H1 (cell line): ENCODE measurements at regions not wholly inside any gene's neighbourhood (a gene's known extent, or its start where the extent isn't known, plus 50 kb on each side); places are given as distances from the start of the nearest gene placed in this dataset.

ENCODE experiments used
- CTCF ChIA-PET: fragments of 300-600 bp; sonication (Branson Sonifier 250); formaldehyde crosslinking; loops from one replicate; lab custom pipeline; 2021; ENCODE audit not compliant: partially characterized antibody; lab: Charles Lee
- POLR2A ChIA-PET: fragments of 300-600 bp; sonication (Branson Sonifier 250); formaldehyde crosslinking; loops from one replicate; lab custom pipeline; 2021; ENCODE audit warnings: inconsistent platforms; ENCODE audit not compliant: partially characterized antibody; lab: Charles Lee
- DNase-seq, 2 experiments: peaks; one replicate each; pipeline versions ENCODE4 v3.0.0 to v3.0.0-alpha.2; 2010 to 2022; ENCODE audit warnings: low spot score in 2 of 2, low read depth in 1 of 2, mixed read lengths in 1 of 2
- FAIRE-seq: peaks from 2 replicates; lab custom pipeline; 2011; peaks lifted over from hg19 to GRCh38; lab: Jason Lieb, UNC
- H2AFZ ChIP-seq: 2 replicates; pipeline ENCODE4 v1.8.1; 2012; ENCODE audit warnings: low read length, inconsistent platforms
- H2AK5ac ChIP-seq: 2 replicates; pipeline ENCODE4 v1.6.1; 2013; ENCODE audit warnings: low read depth, low read length
- H2BK120ac ChIP-seq: replicated peaks from 2 replicates; pipeline ENCODE3; 2013; ENCODE audit warnings: low read depth, low read length, inconsistent platforms
- H2BK12ac ChIP-seq: 2 replicates; pipeline ENCODE4 v1.6.1; 2013; ENCODE audit warnings: low read depth, low read length
- H2BK15ac ChIP-seq: 2 replicates; pipeline ENCODE4 v1.6.1; 2013; ENCODE audit warnings: low read length
- H2BK20ac ChIP-seq: 2 replicates; pipeline ENCODE4 v1.6.1; 2013; ENCODE audit warnings: low read length
- H2BK5ac ChIP-seq: 2 replicates; pipeline ENCODE4 v1.6.1; 2013; ENCODE audit warnings: low read depth, low read length
- H3K14ac ChIP-seq: 2 replicates; pipeline ENCODE4 v1.6.1; 2013; ENCODE audit warnings: inconsistent platforms; ENCODE audit not compliant: insufficient read length
- H3K18ac ChIP-seq: 2 replicates; pipeline ENCODE4 v1.6.1; 2013; ENCODE audit warnings: low read length; ENCODE audit errors: extremely low read depth
- H3K23ac ChIP-seq: 2 replicates; pipeline ENCODE4 v1.6.1; 2013; ENCODE audit warnings: inconsistent platforms; ENCODE audit not compliant: insufficient read length
- H3K23me2 ChIP-seq: 2 replicates; pipeline ENCODE4 v1.6.1; 2013; ENCODE audit warnings: low read depth, low read length
- H3K27ac ChIP-seq: 2 replicates; pipeline ENCODE4 v1.6.1; 2011; ENCODE audit warnings: low read depth, low read length, inconsistent platforms
- H3K27me3 ChIP-seq, 4 experiments: replicated peaks in 1 of 4; 1 replicate in 1 of 4; 2 replicates in 3 of 4; pipeline versions ENCODE4 v1.6.1 to v1.8.1; 2011 to 2013; ENCODE audit warnings: low read length in 3 of 4, mild to moderate bottlenecking in 3 of 4, inconsistent platforms in 2 of 4, mixed read lengths in 2 of 4, moderate library complexity in 1 of 4; ENCODE audit not compliant: control insufficient read depth in 3 of 4, insufficient read depth in 3 of 4; ENCODE audit errors: extremely low read depth in 1 of 4
- H3K36me3 ChIP-seq, 4 experiments: 2 replicates each; pipeline versions ENCODE4 v1.6.1 to v1.8.1; 2011 to 2013; ENCODE audit warnings: mild to moderate bottlenecking in 4 of 4, low read length in 3 of 4, moderate library complexity in 2 of 4, control low read depth in 1 of 4, inconsistent platforms in 1 of 4; ENCODE audit not compliant: insufficient read depth in 4 of 4, control insufficient read depth in 2 of 4
- H3K4ac ChIP-seq: replicated peaks from 2 replicates; pipeline ENCODE3; 2013; ENCODE audit warnings: low read length, low read depth, mixed read lengths, inconsistent platforms; ENCODE audit not compliant: insufficient read length
- H3K4me1 ChIP-seq, 4 experiments: replicated peaks in 1 of 4; 1 replicate in 1 of 4; 2 replicates in 3 of 4; pipeline versions ENCODE4 v1.6.1 to v1.8.1; 2011 to 2013; ENCODE audit warnings: low read length in 3 of 4, inconsistent platforms in 2 of 4, mixed read lengths in 1 of 4; ENCODE audit not compliant: insufficient read depth in 4 of 4, control insufficient read depth in 3 of 4
- H3K4me2 ChIP-seq, 2 experiments: 2 replicates each; pipeline versions ENCODE4 v1.6.1 to v1.8.1; 2011 to 2013; ENCODE audit warnings: low read depth in 2 of 2, low read length in 2 of 2, control low read depth in 1 of 2, inconsistent platforms in 1 of 2, mild to moderate bottlenecking in 1 of 2; ENCODE audit not compliant: insufficient read depth in 1 of 2
- H3K4me3 ChIP-seq, 4 experiments: fragments of 200-600, 300-600 bp in 1 of 4; sonication (generic), shearing (Covaris generic), sonication (Bioruptor Twin) in 1 of 4; 2 replicates each; pipeline versions ENCODE4 v1.5.1 to v1.8.1; 2011 to 2016; ENCODE audit warnings: low read length in 4 of 4, low read depth in 3 of 4, control low read depth in 2 of 4, inconsistent platforms in 2 of 4, mild to moderate bottlenecking in 2 of 4, mixed read lengths in 1 of 4, moderate library complexity in 1 of 4; ENCODE audit not compliant: insufficient read depth in 2 of 4; ENCODE audit errors: extremely low read depth in 1 of 4
- H3K56ac ChIP-seq: replicated peaks from 2 replicates; pipeline ENCODE3; 2013; ENCODE audit warnings: low read depth, mild to moderate bottlenecking, mixed read lengths, low read length, inconsistent platforms; ENCODE audit not compliant: insufficient read length
- H3K79me1 ChIP-seq: 2 replicates; pipeline ENCODE4 v1.6.1; 2013; ENCODE audit warnings: low read depth, low read length, control low read depth
- H3K79me2 ChIP-seq, 2 experiments: 2 replicates each; pipeline versions ENCODE4 v1.6.1 to v1.8.1; 2012 to 2013; ENCODE audit warnings: low read length in 2 of 2, mild to moderate bottlenecking in 2 of 2, inconsistent platforms in 1 of 2; ENCODE audit not compliant: insufficient read depth in 2 of 2, control insufficient read depth in 1 of 2
- H3K9ac ChIP-seq, 4 experiments: replicated peaks in 1 of 4; 1 replicate in 1 of 4; 2 replicates in 3 of 4; pipeline versions ENCODE4 v1.6.1 to v1.8.1; 2011 to 2013; ENCODE audit warnings: low read depth in 3 of 4, low read length in 3 of 4, control low read depth in 2 of 4, mild to moderate bottlenecking in 2 of 4, moderate library complexity in 2 of 4, inconsistent platforms in 1 of 4; ENCODE audit errors: extremely low read depth in 1 of 4
- H3K9me3 ChIP-seq, 2 experiments: 2 replicates each; pipeline versions ENCODE4 v1.6.1 to v1.8.1; 2012 to 2013; ENCODE audit warnings: mild to moderate bottlenecking in 2 of 2, moderate library complexity in 2 of 2, control low read depth in 1 of 2, inconsistent platforms in 1 of 2, low read depth in 1 of 2, low read length in 1 of 2, mixed read lengths in 1 of 2; ENCODE audit not compliant: insufficient read depth in 2 of 2
- H4K20me1 ChIP-seq, 2 experiments: replicated peaks in 1 of 2; 2 replicates each; pipeline versions ENCODE3 to v1.8.1; 2011 to 2013; ENCODE audit warnings: inconsistent platforms in 2 of 2, low read length in 2 of 2, mild to moderate bottlenecking in 1 of 2; ENCODE audit not compliant: insufficient read depth in 2 of 2, control insufficient read depth in 1 of 2
- H4K5ac ChIP-seq: 2 replicates; pipeline ENCODE4 v1.6.1; 2013; ENCODE audit warnings: low read length, low read depth, mixed read lengths, inconsistent platforms; ENCODE audit not compliant: insufficient read length
- H4K8ac ChIP-seq: 2 replicates; pipeline ENCODE4 v1.8.0; 2013; ENCODE audit warnings: mild to moderate bottlenecking, moderate library complexity, low read length, inconsistent platforms; ENCODE audit not compliant: insufficient read depth; ENCODE audit errors: extremely low read depth
- H4K91ac ChIP-seq: replicated peaks from 2 replicates; pipeline ENCODE3; 2013; ENCODE audit warnings: low read length, mixed read lengths, inconsistent platforms; ENCODE audit not compliant: insufficient read length
- ATF3 ChIP-seq: IDR thresholded peaks from 2 replicates; pipeline ENCODE4 v1.6.1; 2011; ENCODE audit warnings: low read depth, mild to moderate bottlenecking, low read length; ENCODE audit not compliant: insufficient read depth
- BACH1 ChIP-seq: IDR thresholded peaks from 2 replicates; pipeline ENCODE4 v1.6.1; 2012; ENCODE audit warnings: low read length, improper control_type of control experiment
- EGR1 ChIP-seq: IDR thresholded peaks from 2 replicates; pipeline ENCODE4 v1.6.1; 2011; ENCODE audit warnings: low read depth, low read length, borderline replicate concordance
- GTF2F1 ChIP-seq: IDR thresholded peaks from 2 replicates; pipeline ENCODE4 v1.6.1; 2012; ENCODE audit warnings: low read depth, low read length, improper control_type of control experiment, borderline replicate concordance
- HDAC2 ChIP-seq, 2 experiments: fragments of 300-600 bp in 1 of 2; sonication (generic) in 1 of 2; IDR thresholded peaks; 2 replicates each; pipeline ENCODE4 v1.6.1; 2011 to 2012; ENCODE audit warnings: low read depth in 2 of 2, low read length in 2 of 2, mild to moderate bottlenecking in 2 of 2, moderate library complexity in 2 of 2, borderline replicate concordance in 1 of 2, inconsistent platforms in 1 of 2
- JUND ChIP-seq: IDR thresholded peaks from 2 replicates; pipeline ENCODE4 v1.6.1; 2011; ENCODE audit warnings: mild to moderate bottlenecking, improper control_type of control experiment, low read length
- NANOG ChIP-seq: IDR thresholded peaks from 2 replicates; pipeline ENCODE4 v1.6.1; 2011; ENCODE audit warnings: low read length, low read depth, mild to moderate bottlenecking, inconsistent platforms; ENCODE audit not compliant: insufficient read depth, poor library complexity, severe bottlenecking
- PHF8 ChIP-seq: fragments of 200-600 bp; sonication (generic); conservative IDR thresholded peaks from 2 replicates; pipeline ENCODE4 v1.7.1; 2012; ENCODE audit warnings: low read depth, mild to moderate bottlenecking, inconsistent platforms, low read length, moderate library complexity
- RAD21 ChIP-seq, 2 experiments: IDR thresholded peaks in 1 of 2; conservative IDR thresholded peaks in 1 of 2; 2 replicates each; pipeline ENCODE4 v1.6.1; 2011; ENCODE audit warnings: low read depth in 2 of 2, low read length in 2 of 2, improper control_type of control experiment in 1 of 2, inconsistent platforms in 1 of 2, mild to moderate bottlenecking in 1 of 2, moderate library complexity in 1 of 2
- SRF ChIP-seq: IDR thresholded peaks from 2 replicates; pipeline ENCODE4 v1.6.1; 2011; ENCODE audit warnings: mild to moderate bottlenecking, low read depth, low read length, moderate library complexity
- TAF1 ChIP-seq: IDR thresholded peaks from 2 replicates; pipeline ENCODE4 v1.6.1; 2011; ENCODE audit warnings: mild to moderate bottlenecking, low read depth, low read length
- TBP ChIP-seq: IDR thresholded peaks from 2 replicates; pipeline ENCODE4 v1.6.1; 2011; ENCODE audit warnings: low read depth, low read length, improper control_type of control experiment
- whole genome bisulfite sequencing, 2 experiments: shearing (Covaris generic) in 1 of 2; methylation state at CpG; one replicate each; pipeline versions ENCODE4 v1.1.6 to v1.1.7; 2013 to 2015; ENCODE audit warnings: low lambda C conversion rate in 2 of 2, mixed read lengths in 2 of 2, inconsistent platforms in 1 of 2, low coverage in 1 of 2, missing lambda C conversion rate in 1 of 2; ENCODE audit not compliant: insufficient replicate concordance in 2 of 2, insufficient coverage in 1 of 2, insufficient read length in 1 of 2; ENCODE audit errors: extremely low coverage in 1 of 2, missing lambda C conversion rate in 1 of 2; 5-methylcytosine and 5-hydroxymethylcytosine counted together
- TF ChIP-seq, protein P1 (sequence below): IDR thresholded peaks from 2 replicates; pipeline ENCODE4 v1.6.1; 2012; ENCODE audit warnings: inconsistent platforms

DNA sequence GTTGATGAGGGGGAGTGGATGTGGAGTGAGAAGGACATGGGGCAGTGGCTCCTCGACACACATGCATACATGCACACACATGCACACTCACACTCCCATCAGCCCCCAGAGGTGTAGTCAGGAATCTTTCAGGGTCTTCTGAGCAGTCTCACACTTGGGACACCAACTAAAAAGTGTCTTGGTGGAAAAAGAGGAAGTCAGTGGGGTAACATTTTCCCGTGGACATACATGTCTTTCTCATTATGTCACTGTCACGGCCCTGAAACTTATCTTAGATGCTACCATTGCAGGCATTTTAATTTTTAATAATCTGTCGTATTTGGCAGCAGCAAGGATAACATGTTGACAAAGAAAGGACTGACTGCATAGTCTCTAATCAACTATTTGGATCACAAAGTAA is 261.1 kb downstream of the ADGRG6 start:
- CTCF ChIA-PET, result interaction anchor here (1.8 kb wide), 1 partner anchor 10 kb away, joined by 5 read pairs; no protein-coding TSS in a partner anchor
- H3K23me2 ChIP-seq, result no peaks in the 10 kb centered on the region
- no peak overlapping the region for H3K4me2 ChIP-seq
- no peak overlapping the region for H3K9ac ChIP-seq
- no peak overlapping the region for H3K56ac ChIP-seq
- no peaks in the 10 kb centered on the region for H3K79me1 ChIP-seq
- H3K36me3 ChIP-seq, result no peaks in the 10 kb centered on the region
- no peak overlapping the region for H4K91ac ChIP-seq
- H2BK5ac ChIP-seq, result no peak overlapping the region
- H3K4me3 ChIP-seq, result no peak overlapping the region
- H3K23ac ChIP-seq, result no peak overlapping the region
- H2BK15ac ChIP-seq, result no peak overlapping the region
- H4K20me1 ChIP-seq, result no peaks in the 10 kb centered on the region
- no peak overlapping the region for H2BK120ac ChIP-seq
- no peak overlapping the region for H2BK12ac ChIP-seq
- H2AK5ac ChIP-seq, result no peak overlapping the region
- DNase-seq, result no peak
- peaks cover 0 to 1% (median 0%) of the 10 kb centered on the region in 4 experiments; a peak in 1 of 7 replicates for H3K4me1 ChIP-seq
- no peak overlapping the region for H3K4ac ChIP-seq
- POLR2A ChIA-PET, result no interaction called here
- no peaks in the 10 kb centered on the region for H3K27me3 ChIP-seq
- no peak overlapping the region for H2AFZ ChIP-seq
- H2BK20ac ChIP-seq, result no peak overlapping the region
- no peak for FAIRE-seq
- H4K8ac ChIP-seq, result no peak overlapping the region
- 95% methylated on average over 4 of the region's 4 CpGs; no CpG with 5 or more reads in 1 of the 2 experiments for WGBS, 2 experiments
- no peak overlapping the region for H3K27ac ChIP-seq
- no peaks in the 10 kb centered on the region for H3K79me2 ChIP-seq
- H3K9me3 ChIP-seq, result no peaks in the 10 kb centered on the region
- H3K14ac ChIP-seq, result no peak overlapping the region
- H4K5ac ChIP-seq, result no peak overlapping the region
- H3K18ac ChIP-seq, result no peak overlapping the region
- TF ChIP-seq EGR1 (no peak), ATF3 (no peak), GTF2F1 (no peak), SRF (no peak), RAD21 (IDR thresholded peaks at IDR 0.05 in 1 of 2, conservative IDR thresholded peaks at IDR 0.05 in 1 of 2; ENCODE audit: low read depth in 2 of 2, low read length in 2 of 2) (no peak), TAF1 (no peak), HDAC2 (IDR thresholded peaks at IDR 0.05; ENCODE audit: borderline replicate concordance in 1 of 2, low read depth in 2 of 2, low read length in 2 of 2) (no peak), TBP (no peak), NANOG (no peak), JUND (no peak), BACH1 (no peak), PHF8 (no peak)
- TF ChIP-seq, protein P1, sequence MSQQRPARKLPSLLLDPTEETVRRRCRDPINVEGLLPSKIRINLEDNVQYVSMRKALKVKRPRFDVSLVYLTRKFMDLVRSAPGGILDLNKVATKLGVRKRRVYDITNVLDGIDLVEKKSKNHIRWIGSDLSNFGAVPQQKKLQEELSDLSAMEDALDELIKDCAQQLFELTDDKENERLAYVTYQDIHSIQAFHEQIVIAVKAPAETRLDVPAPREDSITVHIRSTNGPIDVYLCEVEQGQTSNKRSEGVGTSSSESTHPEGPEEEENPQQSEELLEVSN, result no peak
